Mesothelial cell of epicardium (in vitro differentiated cells): ENCODE measurements at regions not wholly inside any gene's neighbourhood (a gene's known extent, or its start where the extent isn't known, plus 50 kb on each side); places are given as distances from the start of the nearest gene placed in this dataset.

Experiments
- DNase-seq, 2 experiments: peaks; one replicate each; pipeline ENCODE4 v3.0.0; 2021; ENCODE audit warnings: low spot score in 2 of 2; ENCODE audit not compliant: unreplicated experiment in 2 of 2
- H3K27ac Mint-ChIP-seq: 2 replicates; pipeline ENCODE4 v1.8.0; 2021; ENCODE audit warnings: mixed read lengths
- H3K27me3 Mint-ChIP-seq: 2 replicates; pipeline ENCODE4 v1.8.0; 2021; ENCODE audit warnings: low read depth, mixed read lengths
- H3K36me3 Mint-ChIP-seq: 2 replicates; pipeline ENCODE4 v1.8.0; 2021; ENCODE audit warnings: mixed read lengths
- H3K4me1 Mint-ChIP-seq: 2 replicates; pipeline ENCODE4 v1.8.0; 2021; ENCODE audit warnings: mixed read lengths
- H3K4me3 Mint-ChIP-seq: 2 replicates; pipeline ENCODE4 v1.8.0; 2021; ENCODE audit warnings: mild to moderate bottlenecking, moderate library complexity, mixed read lengths
- H3K9me3 Mint-ChIP-seq: 2 replicates; pipeline ENCODE4 v1.8.0; 2021; ENCODE audit warnings: mixed read lengths
- TF ChIP-seq, protein P1 (sequence below): fragments of 200-600 bp; sonication (generic); IDR thresholded peaks from one replicate; pipeline ENCODE4 v1.5.0; 2021; ENCODE audit warnings: antibody characterized with exemption; ENCODE audit not compliant: unreplicated experiment

DNA sequence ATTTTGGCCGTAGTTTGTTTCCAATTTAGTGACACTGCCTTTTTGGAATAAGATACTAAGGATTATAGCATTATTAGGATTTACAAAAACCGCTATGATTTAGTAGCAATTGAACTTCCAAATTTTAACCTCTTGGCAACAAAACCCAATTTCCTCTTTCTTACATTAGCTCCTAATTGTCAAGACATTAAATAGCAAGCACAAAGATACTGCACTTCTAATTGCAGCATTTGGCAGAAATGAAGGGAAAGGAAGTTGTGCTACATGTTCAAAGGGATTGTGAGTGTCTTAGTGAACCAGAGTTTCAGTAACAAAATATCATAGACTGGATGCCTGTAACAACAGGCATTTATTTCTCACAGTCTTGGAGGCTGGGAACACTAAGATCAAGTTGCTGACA, 99.9 kb downstream of the NUF2 start:
- peaks cover 19% of the 10 kb centered on the region for H3K4me1 Mint-ChIP-seq
- no peaks in the 10 kb centered on the region for H3K27me3 Mint-ChIP-seq
- TF ChIP-seq, protein P1, sequence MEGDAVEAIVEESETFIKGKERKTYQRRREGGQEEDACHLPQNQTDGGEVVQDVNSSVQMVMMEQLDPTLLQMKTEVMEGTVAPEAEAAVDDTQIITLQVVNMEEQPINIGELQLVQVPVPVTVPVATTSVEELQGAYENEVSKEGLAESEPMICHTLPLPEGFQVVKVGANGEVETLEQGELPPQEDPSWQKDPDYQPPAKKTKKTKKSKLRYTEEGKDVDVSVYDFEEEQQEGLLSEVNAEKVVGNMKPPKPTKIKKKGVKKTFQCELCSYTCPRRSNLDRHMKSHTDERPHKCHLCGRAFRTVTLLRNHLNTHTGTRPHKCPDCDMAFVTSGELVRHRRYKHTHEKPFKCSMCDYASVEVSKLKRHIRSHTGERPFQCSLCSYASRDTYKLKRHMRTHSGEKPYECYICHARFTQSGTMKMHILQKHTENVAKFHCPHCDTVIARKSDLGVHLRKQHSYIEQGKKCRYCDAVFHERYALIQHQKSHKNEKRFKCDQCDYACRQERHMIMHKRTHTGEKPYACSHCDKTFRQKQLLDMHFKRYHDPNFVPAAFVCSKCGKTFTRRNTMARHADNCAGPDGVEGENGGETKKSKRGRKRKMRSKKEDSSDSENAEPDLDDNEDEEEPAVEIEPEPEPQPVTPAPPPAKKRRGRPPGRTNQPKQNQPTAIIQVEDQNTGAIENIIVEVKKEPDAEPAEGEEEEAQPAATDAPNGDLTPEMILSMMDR: no peak
- H3K4me3 Mint-ChIP-seq: no peak overlapping the region
- H3K36me3 Mint-ChIP-seq: no peaks in the 10 kb centered on the region
- no peaks in the 10 kb centered on the region for H3K9me3 Mint-ChIP-seq
- no peak for DNase-seq
- H3K27ac Mint-ChIP-seq: peak overlapping the region; percentile 50

DNA sequence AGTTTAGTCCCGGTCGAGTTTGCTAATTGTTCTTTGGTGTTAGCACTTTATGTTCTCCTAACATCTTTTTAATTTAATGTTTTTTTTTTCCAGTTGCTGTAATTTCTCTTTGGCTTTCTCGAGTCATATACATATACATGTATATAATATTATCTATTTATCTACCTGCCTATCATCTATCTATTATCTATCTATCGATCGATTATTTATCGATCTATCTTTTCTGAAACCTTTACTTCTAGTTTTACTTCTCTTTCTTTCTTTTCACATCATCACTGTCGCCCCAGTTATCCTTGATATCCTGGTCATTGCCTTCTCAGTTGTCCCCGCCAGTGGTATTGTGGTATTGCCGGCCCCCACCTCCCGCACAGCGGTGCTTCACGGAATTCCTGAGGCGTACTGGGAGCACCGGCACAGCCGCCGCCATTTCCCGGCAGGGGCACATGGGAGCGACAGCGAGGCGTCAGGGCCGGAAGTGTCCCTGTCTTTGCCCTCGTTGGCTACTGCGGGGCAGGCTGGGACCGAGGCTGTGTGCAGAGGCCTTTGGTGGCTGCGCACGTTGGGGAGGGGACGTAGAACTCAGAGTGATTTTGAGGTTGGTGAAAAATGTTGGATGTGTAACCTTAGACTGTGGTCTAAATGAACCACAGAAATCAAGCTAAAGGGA, 101.1 kb downstream of the NUF2 start:
- H3K27ac Mint-ChIP-seq: no peak overlapping the region
- H3K27me3 Mint-ChIP-seq: no peaks in the 10 kb centered on the region
- TF ChIP-seq, protein P1: no peak
- peaks cover 21% of the 10 kb centered on the region for H3K4me1 Mint-ChIP-seq
- no peak overlapping the region for H3K4me3 Mint-ChIP-seq
- DNase-seq: no peak
- no peaks in the 10 kb centered on the region for H3K9me3 Mint-ChIP-seq
- H3K36me3 Mint-ChIP-seq: no peaks in the 10 kb centered on the region

DNA sequence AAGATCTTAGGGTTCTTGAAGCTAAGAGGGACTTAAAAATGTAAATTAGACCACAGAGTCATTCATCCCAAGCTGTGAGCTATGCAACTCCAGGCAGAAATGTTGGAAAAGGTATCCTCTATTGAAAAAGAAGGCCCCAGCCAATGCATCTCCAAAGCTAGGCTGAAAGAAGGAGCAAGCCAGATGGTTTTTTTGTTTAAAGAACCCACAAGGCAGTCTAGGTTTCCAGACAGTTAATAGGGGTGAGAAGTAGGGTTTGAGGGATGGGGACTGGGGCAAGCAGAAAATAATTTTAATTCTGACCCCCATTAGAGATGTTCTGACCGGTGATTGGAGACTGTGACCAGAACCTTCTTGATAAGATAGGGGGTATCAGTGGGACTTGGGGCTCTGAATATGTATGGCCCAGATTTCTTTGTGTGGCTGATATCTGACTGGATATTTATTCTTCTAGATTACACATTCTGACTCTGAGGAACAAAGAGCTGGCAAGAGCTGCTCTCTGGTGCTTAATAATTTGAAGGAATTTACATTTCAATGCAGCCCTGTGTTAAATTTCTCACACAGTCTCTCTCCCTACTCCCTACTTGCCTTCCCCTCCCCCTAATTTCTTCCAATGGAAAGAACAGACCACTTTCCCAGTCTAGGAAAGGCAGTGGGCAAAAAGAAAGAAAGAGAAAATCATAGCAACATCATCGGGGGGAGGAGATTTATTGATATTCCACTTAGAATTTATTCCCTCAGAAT, 104.9 kb downstream of the NUF2 start:
- peaks cover 10% of the 10 kb centered on the region for H3K4me1 Mint-ChIP-seq
- DNase-seq: no peak
- H3K9me3 Mint-ChIP-seq: peaks cover 9% of the 10 kb centered on the region
- H3K36me3 Mint-ChIP-seq: peaks cover 4% of the 10 kb centered on the region
- H3K27ac Mint-ChIP-seq: no peak overlapping the region
- no peaks in the 10 kb centered on the region for H3K27me3 Mint-ChIP-seq
- H3K4me3 Mint-ChIP-seq: no peak overlapping the region
- TF ChIP-seq, protein P1: no peak

DNA sequence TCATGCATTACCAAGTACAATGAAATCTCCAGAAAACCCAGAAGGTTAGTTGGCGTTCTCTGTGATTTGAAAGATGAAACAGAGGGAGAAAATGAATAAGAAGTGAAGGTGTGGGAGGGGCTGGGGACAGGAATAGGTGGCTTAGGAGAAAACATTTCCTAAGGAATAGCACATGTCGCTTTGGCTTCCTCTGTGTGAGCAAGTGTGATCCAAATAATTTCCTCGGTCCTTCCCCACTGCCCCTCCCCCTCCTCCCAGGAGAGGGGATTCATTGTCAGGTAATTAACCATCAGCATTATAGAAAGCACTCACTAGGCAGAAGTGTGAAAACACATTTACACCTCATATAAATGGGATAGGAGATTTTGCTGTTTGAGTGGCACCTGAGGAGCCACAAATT, 105.5 kb downstream of the NUF2 start:
- Mint-ChIP-seq H3K9me3 (peaks cover 11% of the 10 kb centered on the region), H3K27me3 (no peaks in the 10 kb centered on the region), H3K4me1 (peaks cover 5% of the 10 kb centered on the region), H3K36me3 (peaks cover 4% of the 10 kb centered on the region), H3K4me3 (no peak overlapping the region), H3K27ac (no peak overlapping the region)
- no peak for DNase-seq
- TF ChIP-seq, protein P1: no peak

DNA sequence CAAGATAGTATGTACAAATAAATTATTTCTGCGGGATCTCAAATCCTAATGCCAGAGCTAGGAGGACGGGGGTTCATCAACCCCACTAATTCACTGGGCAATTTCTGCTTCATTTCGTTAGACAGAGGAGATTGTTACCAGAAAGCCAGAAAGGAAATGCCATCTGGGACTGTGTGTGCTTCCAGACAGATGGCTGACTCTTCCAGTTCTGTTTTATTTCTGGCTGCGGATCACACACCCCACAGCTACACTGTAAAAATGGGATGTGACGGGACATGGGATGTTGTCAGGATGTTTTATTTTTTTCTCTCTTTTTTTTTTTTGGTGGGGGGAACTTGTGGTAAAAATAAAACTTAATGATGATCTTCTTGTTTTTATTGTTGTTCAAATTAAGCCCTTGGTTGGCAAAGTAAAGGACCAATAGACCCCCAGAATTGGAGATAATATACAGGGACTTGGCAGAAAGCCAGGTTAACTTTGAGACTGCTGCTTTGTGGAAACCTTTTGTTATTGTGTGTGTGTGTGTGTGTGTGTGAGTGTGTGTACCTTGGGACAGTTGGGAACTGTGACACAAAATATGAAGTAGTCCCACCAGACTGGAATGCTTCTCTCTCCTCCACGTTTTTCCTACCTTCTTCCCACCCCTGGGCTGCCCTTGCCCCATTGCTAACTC, 114.5 kb downstream of the NUF2 start:
- peaks cover 2% of the 10 kb centered on the region for H3K36me3 Mint-ChIP-seq
- H3K9me3 Mint-ChIP-seq: peaks cover 9% of the 10 kb centered on the region
- peak overlapping the region; percentile 21 for H3K27ac Mint-ChIP-seq
- peaks cover 37% of the 10 kb centered on the region for H3K4me1 Mint-ChIP-seq
- TF ChIP-seq, protein P1: no peak
- no peak for DNase-seq
- H3K27me3 Mint-ChIP-seq: no peaks in the 10 kb centered on the region
- no peak overlapping the region for H3K4me3 Mint-ChIP-seq
